K562 (cell line): ENCODE measurements at regions not wholly inside any gene's neighbourhood (a gene's known extent, or its start where the extent isn't known, plus 50 kb on each side); places are given as distances from the start of the nearest gene placed in this dataset.

Experiments used
- BHLHE40 ChIP-seq: IDR thresholded peaks from 2 replicates; pipeline ENCODE4 v1.6.1; 2011; ENCODE audit warnings: low read length, improper control_type of control experiment
- CEBPB ChIP-seq: fragments of 450-650 bp; IDR thresholded peaks from 2 replicates; pipeline ENCODE4 v1.6.1; 2016; ENCODE audit warnings: missing genetic modification characterization, missing compliant biosample characterization
- CREM ChIP-seq: IDR thresholded peaks from 2 replicates; pipeline ENCODE4 v1.6.1; 2014; ENCODE audit warnings: antibody characterized with exemption, low read depth
- CTCF ChIP-seq, 3 experiments: IDR thresholded peaks in 2 of 3; conservative IDR thresholded peaks in 1 of 3; 2 replicates each; pipeline ENCODE4 v1.5.1; 2011 to 2012; ENCODE audit warnings: low read length in 3 of 3, mild to moderate bottlenecking in 3 of 3, control low read depth in 2 of 3, improper control_type of control experiment in 1 of 3, inconsistent platforms in 1 of 3, low read depth in 1 of 3, mixed read lengths in 1 of 3, moderate library complexity in 1 of 3; ENCODE audit not compliant: insufficient read depth in 2 of 3
- DEAF1 ChIP-seq: fragments of 450-650 bp; formaldehyde crosslinking; IDR thresholded peaks from 2 replicates; pipeline ENCODE4 v1.4.0; 2020; ENCODE audit warnings: mild to moderate bottlenecking, moderate library complexity
- MAFK ChIP-seq: IDR thresholded peaks from 2 replicates; pipeline ENCODE4 v1.6.1; 2011; ENCODE audit warnings: low read length, improper control_type of control experiment
- RB1 ChIP-seq: fragments of 450-650 bp; IDR thresholded peaks from 2 replicates; pipeline ENCODE4 v1.6.1; 2017; ENCODE audit warnings: low read depth, mild to moderate bottlenecking
- REST ChIP-seq, 2 experiments: fragments of 450-650 bp; formaldehyde crosslinking in 1 of 2; IDR thresholded peaks; 2 replicates each; pipeline versions ENCODE4 v1.4.0 to v1.6.1; 2014 to 2020; ENCODE audit warnings: mild to moderate bottlenecking in 2 of 2, borderline replicate concordance in 1 of 2, low read depth in 1 of 2
- SMC3 ChIP-seq: conservative IDR thresholded peaks from 2 replicates; pipeline ENCODE4 v1.6.1; 2011; ENCODE audit warnings: low read depth, low read length, improper control_type of control experiment; ENCODE audit not compliant: insufficient read depth
- TFAP4 ChIP-seq: sonication (generic); formaldehyde crosslinking; IDR thresholded peaks from 2 replicates; pipeline ENCODE4 v1.8.0; 2022; ENCODE audit warnings: missing genetic modification reagents, mild to moderate bottlenecking, moderate library complexity, borderline replicate concordance
- XRCC5 ChIP-seq: fragments of 200-400 bp; formaldehyde crosslinking; IDR thresholded peaks from 2 replicates; pipeline ENCODE4 v1.6.1; 2017; ENCODE audit warnings: low read depth, mild to moderate bottlenecking, low read length
- ZBTB9 ChIP-seq: fragments of 450-650 bp; formaldehyde crosslinking; IDR thresholded peaks from 2 replicates; pipeline ENCODE4 v1.4.0; 2020; ENCODE audit warnings: mild to moderate bottlenecking, moderate library complexity
- ZNF165 ChIP-seq: fragments of 250-450 bp; sonication (Bioruptor Pico); IDR thresholded peaks from 2 replicates; pipeline ENCODE4 v1.4.0; 2020; ENCODE audit warnings: borderline replicate concordance
- ZNF184 ChIP-seq: sonication (generic); formaldehyde crosslinking; IDR thresholded peaks from 2 replicates; pipeline ENCODE4 v1.5.0; 2020; ENCODE audit warnings: missing genetic modification reagents

- peak; percentile 64 to 85 (median 79) for TF ChIP-seq CTCF (IDR thresholded peaks at IDR 0.05 in 2 of 3, conservative IDR thresholded peaks at IDR 0.05 in 1 of 3; ENCODE audit: insufficient read depth in 2 of 3, low read depth in 1 of 3, low read length in 3 of 3)
- peak; percentile 43 for TF ChIP-seq CREM
- no peak for TF ChIP-seq ZNF184 (CRISPR knock-in tag)
- TF ChIP-seq BHLHE40: no peak
- TF ChIP-seq REST (IDR thresholded peaks at IDR 0.05; ENCODE audit: borderline replicate concordance): peak; percentile 81
- TF ChIP-seq REST (CRISPR knock-in tag; IDR thresholded peaks at IDR 0.05; ENCODE audit: low read depth): no peak
- peak; percentile 77; the same call in 1 of the 2 replicates for TF ChIP-seq XRCC5
- peak; percentile 43 for TF ChIP-seq TFAP4 (CRISPR knock-in tag)
- no peak for TF ChIP-seq ZNF165 (CRISPR knock-in tag)
- TF ChIP-seq MAFK: 0 out of 2 replicates have a peak, but pooled peaks have one; percentile 9
- TF ChIP-seq DEAF1 (CRISPR knock-in tag): peak; percentile 78
- no peak for TF ChIP-seq CEBPB (tag)
- TF ChIP-seq RB1: 0 out of 2 replicates have a peak, but pooled peaks have one; percentile 10
- peak; percentile 85 for TF ChIP-seq SMC3
- TF ChIP-seq ZBTB9 (CRISPR knock-in tag): no peak
Observed at GRCh38 chr15:95259513-95259912, 1028.2 kb downstream of the MCTP2 start (continued).
